OCI-M2 (cell line): ENCODE measurements at regions not wholly inside any gene's neighbourhood (a gene's known extent, or its start where the extent isn't known, plus 50 kb on each side); places are given as distances from the start of the nearest gene placed in this dataset.
"Not testable (repeated sequence)": the region's sequence is repeated elsewhere in the genome, so short reads cannot be mapped to it uniquely, and the experiment has no call there.

Source experiments
- DNase-seq: peaks from one replicate; lab custom pipeline; 2025; ENCODE audit not compliant: unreplicated experiment; lab: John Stamatoyannopoulos, UW

- DNase-seq: no peak
These were observed 305.7 kb downstream of the SETD4 start for GRCh38 chr21:35754583-35754982.

- DNase-seq: no peak
These were observed 307.0 kb downstream of the SETD4 start for GRCh38 chr21:35753308-35753707.

GRCh38 chr21:35751171-35751570 lies 309.2 kb downstream of the SETD4 start:
- DNase-seq: no peak

DNA sequence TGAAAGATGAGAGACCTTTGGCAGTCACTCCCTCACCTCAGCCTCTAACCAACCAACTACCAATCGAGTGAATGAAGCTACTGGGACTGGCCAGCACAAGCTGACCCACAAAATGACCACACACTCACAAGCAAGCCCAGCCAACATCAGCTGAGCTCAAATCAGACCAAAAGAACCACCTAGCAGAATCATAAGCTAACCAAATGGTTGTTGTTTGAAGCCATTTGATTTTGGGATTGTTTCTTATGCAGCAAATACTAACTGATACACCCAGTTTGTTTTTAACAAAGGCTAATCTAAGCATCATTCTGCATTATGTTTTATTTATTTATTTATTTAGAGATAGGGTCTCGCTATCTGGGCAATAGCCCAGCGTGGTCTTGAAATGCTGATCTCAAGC lies 310.4 kb downstream of the SETD4 start:
- DNase-seq: no peak

DNA sequence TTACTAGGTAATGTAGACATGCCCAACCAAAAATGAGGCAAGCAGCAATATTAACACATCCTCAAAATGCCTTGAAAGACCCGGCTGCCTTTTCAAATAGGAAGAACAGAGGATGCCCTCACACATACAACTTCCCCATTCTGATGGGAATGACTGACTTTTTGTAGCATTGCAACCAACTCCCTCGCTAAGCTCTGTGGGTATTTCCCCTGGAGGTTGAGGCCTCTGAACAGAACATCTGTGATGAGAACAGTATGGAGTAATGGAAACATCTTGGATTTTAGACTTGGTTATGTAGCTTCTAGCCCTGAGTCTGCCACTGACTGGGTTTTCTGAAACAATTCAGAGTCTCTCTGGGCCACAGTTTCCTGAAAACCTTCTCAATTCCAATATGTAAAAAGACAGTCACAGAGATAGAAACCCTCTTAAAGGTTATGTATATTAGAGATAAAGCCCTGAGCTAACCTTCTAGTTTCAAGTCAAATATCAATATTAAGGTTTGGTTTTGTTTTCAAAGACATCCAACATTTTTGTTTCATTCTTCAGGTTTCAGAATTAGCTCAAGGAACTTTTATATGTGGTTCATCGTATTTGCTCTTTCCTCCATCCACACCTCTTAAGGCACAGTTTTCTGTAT lies 311.5 kb downstream of the SETD4 start:
- DNase-seq: no peak

DNA sequence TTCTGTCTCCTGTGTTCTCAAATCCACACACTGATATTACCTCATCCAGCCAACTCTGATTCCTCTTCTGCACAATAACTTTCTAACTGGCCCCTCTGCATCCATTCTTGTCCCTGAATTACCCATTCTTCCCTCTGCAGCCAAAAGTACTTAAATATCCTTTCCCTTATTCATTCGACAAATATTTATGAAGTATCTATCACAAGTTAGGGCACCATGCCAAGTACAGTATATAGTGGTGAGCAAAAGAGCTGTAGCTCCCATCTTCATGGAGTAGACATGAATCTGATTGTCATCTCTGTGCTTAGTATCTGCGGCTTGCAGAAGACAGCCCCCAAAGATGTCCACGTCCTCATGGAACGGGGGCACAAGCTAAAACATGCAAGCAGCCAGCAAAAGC lies 316.8 kb downstream of the SETD4 start:
- no peak for DNase-seq

- no peak for DNase-seq
These were observed 321.9 kb downstream of the SETD4 start for GRCh38 chr21:35738347-35738961.

GRCh38 chr21:35737899-35738346 lies 322.4 kb downstream of the SETD4 start:
- DNase-seq: no peak

- DNase-seq: no peak
These were observed 322.9 kb downstream of the SETD4 start for GRCh38 chr21:35737449-35737848.

DNA sequence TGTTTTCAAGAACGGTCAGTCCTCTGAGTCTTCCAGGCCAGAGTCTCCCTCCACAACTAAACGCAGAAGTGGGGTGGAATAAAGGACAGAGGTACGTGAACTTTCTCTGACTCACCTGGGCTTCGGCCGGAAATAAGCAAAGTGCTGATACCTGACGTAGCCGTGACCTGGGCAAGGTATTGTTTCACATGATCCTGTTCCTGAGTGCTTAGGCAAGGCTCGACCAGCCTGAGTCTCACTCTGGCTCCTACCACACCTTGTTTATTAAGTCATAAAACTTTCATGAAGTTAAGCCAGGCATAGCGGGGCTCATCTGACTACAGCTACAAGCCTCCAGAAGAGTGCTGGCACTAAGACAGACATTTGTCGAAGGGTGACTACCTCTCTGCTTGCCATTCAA lies 327.5 kb downstream of the SETD4 start:
- DNase-seq: no peak

DNA sequence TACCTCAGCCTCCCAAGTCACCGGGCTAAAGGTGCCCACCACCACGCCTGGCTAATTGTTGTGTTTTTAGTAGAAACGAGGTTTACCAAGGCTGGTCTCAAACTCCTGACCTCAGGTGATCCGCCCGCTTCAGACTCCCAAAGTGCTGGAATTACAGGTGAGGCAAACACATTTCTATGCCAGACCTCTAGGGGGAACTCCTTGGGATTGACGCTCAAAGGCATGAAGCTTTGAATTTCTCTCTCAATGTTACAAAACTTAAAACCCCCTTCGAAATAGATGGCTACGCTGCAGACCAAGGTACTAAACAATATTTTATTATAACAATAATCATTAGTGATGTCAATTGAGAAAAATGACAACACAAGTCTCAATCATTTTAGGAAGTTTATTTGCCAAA lies 330.0 kb downstream of the SETD4 start:
- DNase-seq: no peak

- DNase-seq: no peak
These were observed 332.5 kb downstream of the SETD4 start for GRCh38 chr21:35727830-35728229.

DNA sequence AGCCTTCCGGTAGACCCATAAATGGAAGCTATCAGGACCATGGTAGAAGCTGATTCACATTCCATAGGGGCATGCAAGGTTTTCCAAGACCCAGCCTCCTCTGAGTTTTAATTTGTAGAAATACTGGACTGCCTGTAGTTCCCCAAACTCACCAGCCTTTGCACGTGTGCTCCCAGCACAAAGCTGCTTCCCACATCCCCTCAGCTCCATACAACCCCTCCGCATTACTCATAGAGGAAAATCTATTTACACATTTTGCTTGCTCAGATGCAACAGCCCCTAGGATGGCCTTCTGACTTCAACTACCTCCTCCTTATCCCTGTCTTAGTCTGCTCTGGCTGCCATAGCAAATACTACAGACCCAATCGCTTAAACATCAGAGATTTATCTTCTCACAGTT lies 336.2 kb downstream of the SETD4 start:
- DNase-seq: no peak

DNA sequence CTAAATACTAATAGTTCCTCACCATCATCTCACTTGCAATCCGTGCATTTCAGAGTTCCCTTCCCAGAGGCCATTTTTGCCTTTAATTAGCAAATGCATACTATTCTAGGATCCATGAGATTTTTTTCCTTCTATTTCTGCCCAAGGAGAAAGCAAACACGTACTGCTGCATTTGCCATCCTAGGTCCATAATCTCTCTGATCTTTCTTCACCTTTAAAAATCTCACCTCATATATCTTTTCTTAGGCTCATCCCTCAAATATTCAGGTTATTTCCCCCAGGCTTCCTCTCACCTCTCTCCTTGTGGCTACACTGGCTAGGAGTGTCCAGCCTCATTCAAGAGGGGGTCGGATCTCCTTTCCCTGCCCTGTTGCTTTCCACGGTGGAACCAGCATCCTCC lies 338.6 kb downstream of the SETD4 start:
- no peak for DNase-seq

DNA sequence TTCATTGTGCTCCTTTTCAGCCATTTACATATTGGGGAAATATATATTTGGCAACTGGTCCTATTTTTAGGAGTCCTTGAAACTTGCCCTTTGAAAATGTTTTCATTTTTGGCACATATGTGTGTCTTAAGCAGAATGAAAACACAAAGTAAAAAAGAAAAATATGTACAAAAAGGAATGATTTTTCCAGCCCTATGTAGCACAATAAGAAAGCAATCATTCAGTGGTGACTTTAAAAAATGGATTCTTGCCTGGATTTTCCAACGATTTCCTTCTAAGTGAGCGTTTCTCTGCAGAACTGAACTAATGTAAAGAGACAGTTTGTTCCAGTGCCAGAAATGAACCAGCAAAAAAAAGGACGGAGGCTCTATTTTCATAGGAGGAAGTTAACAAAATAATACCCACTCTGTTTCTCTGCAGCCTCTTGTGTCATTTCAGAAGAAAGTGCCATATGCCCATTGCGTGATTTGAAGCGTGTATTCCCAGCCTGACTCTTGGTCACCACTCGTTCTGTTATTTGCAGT lies 340.1 kb downstream of the SETD4 start:
- no peak for DNase-seq

GRCh38 chr21:35719080-35719479 lies 341.2 kb downstream of the SETD4 start:
- no peak for DNase-seq

DNA sequence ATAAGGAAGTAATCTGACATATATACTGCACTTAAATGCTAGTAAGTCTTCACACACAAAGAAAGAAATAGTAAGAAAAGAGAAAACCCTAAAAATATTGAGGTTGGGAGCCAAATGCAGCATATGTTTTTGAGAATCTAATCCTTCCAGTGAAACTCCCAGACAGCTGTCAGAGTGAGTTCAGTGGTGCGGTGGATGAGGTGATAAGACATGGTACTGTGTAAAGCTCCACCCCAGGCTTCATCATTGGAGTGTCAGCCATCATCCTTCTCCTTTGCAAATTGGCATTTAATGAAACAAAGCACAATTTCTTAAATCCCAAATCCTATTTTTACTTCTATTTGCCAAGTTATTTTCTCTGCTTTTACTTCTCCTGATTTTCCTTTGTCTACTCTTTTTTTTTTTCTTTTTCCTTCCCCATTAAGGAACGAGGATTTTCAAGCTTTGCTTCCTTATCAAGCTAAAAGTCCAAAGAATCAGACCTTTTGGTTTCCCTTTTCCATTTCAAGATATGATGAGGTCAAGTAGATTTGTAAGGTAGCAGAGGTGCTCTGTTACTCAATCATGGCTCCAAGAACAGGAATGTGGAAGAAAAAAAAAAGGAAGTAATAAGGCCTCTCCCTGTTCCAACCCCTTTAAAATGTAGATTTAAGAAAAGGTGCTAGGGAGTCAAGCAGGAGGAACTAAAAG lies 343.3 kb downstream of the SETD4 start:
- no peak for DNase-seq

- DNase-seq: no peak
These were observed 346.4 kb downstream of the SETD4 start for GRCh38 chr21:35713914-35714313.

GRCh38 chr21:35711661-35712060 lies 348.7 kb downstream of the SETD4 start:
- no peak for DNase-seq

- DNase-seq: no peak
These were observed 349.1 kb downstream of the SETD4 start for GRCh38 chr21:35711213-35711612.

- DNase-seq: not testable (repeated sequence)
These were observed 350.3 kb downstream of the SETD4 start for GRCh38 chr21:35709990-35710389.

DNA sequence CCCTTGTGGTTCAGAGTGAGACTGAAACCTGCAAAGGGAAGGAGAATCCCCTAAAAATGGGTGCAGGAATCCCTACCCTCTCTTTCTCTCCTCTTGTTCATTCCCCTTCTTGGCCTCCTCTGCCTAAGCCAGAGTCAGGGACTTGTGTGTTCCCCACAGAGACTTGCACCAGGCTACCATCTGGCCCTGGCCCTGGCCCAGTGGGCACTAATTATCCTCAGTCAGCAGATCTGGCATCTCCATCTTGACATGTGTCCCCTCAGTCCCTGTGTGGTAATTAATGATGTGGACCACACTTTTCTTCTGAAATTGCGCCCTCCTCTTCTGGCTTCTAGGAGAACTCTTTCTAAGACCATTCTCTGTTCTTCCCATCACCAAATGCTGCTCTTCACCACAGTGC lies 354.4 kb downstream of the SETD4 start:
- DNase-seq: no peak
